C4-2B (cell line): ENCODE measurements at regions not wholly inside any gene's neighbourhood (a gene's known extent, or its start where the extent isn't known, plus 50 kb on each side); places are given as distances from the start of the nearest gene placed in this dataset.

ENCODE experiments used
- H3K27ac ChIP-seq: fragments of 450-650 bp; 2 replicates; pipeline ENCODE4 v1.5.1; 2017
- CTCF ChIP-seq: fragments of 450-650 bp; conservative IDR thresholded peaks from 2 replicates; pipeline ENCODE4 v1.5.1; 2017; ENCODE audit warnings: mild to moderate bottlenecking
- ZFX ChIP-seq: fragments of 450-650 bp; IDR thresholded peaks from 2 replicates; pipeline ENCODE4 v1.6.1; 2017

GRCh38 chr1:25088180-25088701 lies 144.1 kb downstream of the SYF2 start:
- no peak overlapping the region for H3K27ac ChIP-seq
- TF ChIP-seq CTCF (no peak), ZFX (no peak)

- no peak for TF ChIP-seq CTCF
- no peak for TF ChIP-seq ZFX
- no peak overlapping the region for H3K27ac ChIP-seq
Observed at GRCh38 chr1:25086518-25087079, 145.7 kb downstream of the SYF2 start.

GRCh38 chr1:25084407-25084806 lies 147.9 kb downstream of the SYF2 start:
- no peak overlapping the region for H3K27ac ChIP-seq
- no peak for TF ChIP-seq CTCF
- no peak for TF ChIP-seq ZFX

GRCh38 chr1:25083481-25084345 lies 148.6 kb downstream of the SYF2 start:
- TF ChIP-seq ZFX: no peak
- no peak for TF ChIP-seq CTCF
- no peak overlapping the region for H3K27ac ChIP-seq

- no peak overlapping the region for H3K27ac ChIP-seq
- TF ChIP-seq CTCF: no peak
- TF ChIP-seq ZFX: no peak
Observed at GRCh38 chr1:25082995-25083394, 149.3 kb downstream of the SYF2 start.

GRCh38 chr1:25082216-25082899 lies 149.9 kb downstream of the SYF2 start:
- H3K27ac ChIP-seq: no peak overlapping the region
- TF ChIP-seq ZFX: no peak
- TF ChIP-seq CTCF: no peak

GRCh38 chr1:25081496-25081895 lies 150.8 kb downstream of the SYF2 start:
- no peak overlapping the region for H3K27ac ChIP-seq
- TF ChIP-seq ZFX: no peak
- TF ChIP-seq CTCF: no peak
